ENCODE measurements at regions not wholly inside any gene's neighbourhood (a gene's known extent, or its start where the extent isn't known, plus 50 kb on each side); places are given as distances from the start of the nearest gene placed in this dataset.
A peak's percentile ranks its signal among the peaks of the same experiment; 100 is the strongest.

DNA sequence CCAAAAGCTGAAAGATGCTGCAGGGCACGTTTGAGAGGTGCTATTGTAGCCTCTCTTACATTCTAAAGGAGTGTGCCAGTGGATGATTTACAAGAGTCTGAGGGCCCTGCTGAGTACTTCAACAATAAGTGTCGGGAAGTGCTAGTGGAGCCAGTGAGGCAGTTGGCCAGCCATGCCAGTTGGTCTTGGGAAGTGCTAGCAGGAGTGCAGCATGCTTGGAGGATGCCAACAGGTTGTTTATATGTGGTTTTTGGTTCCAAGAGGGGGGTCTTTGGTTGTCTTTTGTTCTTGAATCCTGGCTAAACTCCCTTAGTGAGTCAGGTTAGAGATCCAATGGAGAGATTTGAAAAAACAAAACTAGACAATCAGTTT is 335.3 kb downstream of the PABPC4L start:
- Histone ChIP-seq H3K18ac (ENCODE audit: low read depth, low read length) (peak overlapping the region; percentile 92), H2BK5ac (ENCODE audit: low read depth, low read length, poor library complexity, severe bottlenecking) (peak overlapping the region; percentile 76), H3K79me1 (ENCODE audit: low read depth in 1 of 2, low read length in 2 of 2) (no peaks in the 10 kb centered on the region), H2AK5ac (ENCODE audit: low read depth, low read length) (peak overlapping the region; percentile 52; the same call in 1 of the 2 replicates), H4K5ac (ENCODE audit: low read depth, low read length) (peak overlapping the region; percentile 84), H2AK9ac (replicated peaks; ENCODE audit: low read depth, low read length, poor library complexity) (peak overlapping the region; percentile 47), H3K9me3 (ENCODE audit: control insufficient read depth, insufficient read depth, low read length) (no peaks in the 10 kb centered on the region), H4K20me1 (ENCODE audit: insufficient read depth, low read length) (no peaks in the 10 kb centered on the region), H3K36me3 (ENCODE audit: control insufficient read depth, insufficient read depth, low read length) (no peaks in the 10 kb centered on the region), H3K56ac (ENCODE audit: extremely low read depth, insufficient read depth, low read length) (peak overlapping the region; percentile 16), H2BK120ac (ENCODE audit: low read depth, low read length) (peak overlapping the region; percentile 86), H3K27me3 (ENCODE audit: control insufficient read depth, insufficient read depth, low read length) (no peaks in the 10 kb centered on the region), H4K91ac (ENCODE audit: insufficient read depth, low read depth, low read length) (peak overlapping the region; percentile 81), H2AFZ (replicated peaks; ENCODE audit: low read length, poor library complexity) (peak overlapping the region; percentile 69), H3K4me2 (ENCODE audit: low read depth, low read length) (no peak overlapping the region; the same call in 1 of the 2 replicates), H4K8ac (ENCODE audit: low read depth in 2 of 2, low read length in 2 of 2) (peak overlapping the region; percentile 13 to 63; a peak in 3 of 4 replicates), H3K4me1 (ENCODE audit: control insufficient read depth, insufficient read depth, low read length) (peaks cover 7% of the 10 kb centered on the region), H3K4ac (ENCODE audit: low read depth, low read length) (peak overlapping the region; percentile 89), H3K23ac (ENCODE audit: low read depth, low read length) (peak overlapping the region; percentile 68; the same call in 1 of the 2 replicates), H2BK15ac (ENCODE audit: low read depth, low read length) (peak overlapping the region; percentile 66; the same call in 2 of the 3 replicates), H3K9me1 (ENCODE audit: insufficient read depth, low read length) (peaks cover 7% of the 10 kb centered on the region; the same call in 1 of the 2 replicates), H2BK20ac (ENCODE audit: low read depth, low read length) (peak overlapping the region; percentile 95), H3K9ac (ENCODE audit: low read depth, low read length) (no peak overlapping the region), H3K4me3 (ENCODE audit: insufficient read depth, low read depth, low read length) (no peak overlapping the region), H3K27ac (ENCODE audit: insufficient read depth, low read length) (peak overlapping the region; percentile 78), H3K14ac (replicated peaks; ENCODE audit: low read depth, low read length) (peak overlapping the region; percentile 47)
- dilution Hi-C loops (cut with HindIII; ENCODE audit: low sequenced_read_pairs, unreplicated experiment) = no loop called here
- 63% methylated on average over 1 of the region's 2 CpGs; no CpG with 5 or more reads in 1 of the 2 experiments for WGBS, 2 experiments (ENCODE audit: extremely low coverage in 2 of 2, insufficient read length in 1 of 2)
- ATAC-seq (ENCODE audit: low read depth) = peak; percentile 9; the same call in 1 of the 2 replicates
- CTCF ChIA-PET = no interaction called here
- intact Hi-C loops (cut with micrococcal nuclease) = no loop called here
- peak; percentile 28 for DNase-seq
- POLR2A ChIA-PET (ENCODE audit: unreplicated experiment) = no interaction called here
- in situ Hi-C loops (cut with MboI; ENCODE audit: low sequenced_read_pairs) = no loop called here
- TF ChIP-seq POLR2A (IDR thresholded peaks at IDR 0.05; ENCODE audit: low read depth, low read length) (no peak), RCOR1 (IDR thresholded peaks at IDR 0.05; ENCODE audit: insufficient replicate concordance, low read length) (no peak), RFX5 (IDR thresholded peaks at IDR 0.05; ENCODE audit: low read depth, low read length) (no peak), CHD1 (IDR thresholded peaks at IDR 0.05; ENCODE audit: low read depth, low read length) (no peak)
- no TSS peak for BruUV-seq (replicated peaks)

Data from IMR-90 (cell line).